HepG2 (cell line): ENCODE measurements at regions not wholly inside any gene's neighbourhood (a gene's known extent, or its start where the extent isn't known, plus 50 kb on each side); places are given as distances from the start of the nearest gene placed in this dataset.

Source experiments
- BRF2 ChIP-seq: sonication (generic); formaldehyde crosslinking; IDR thresholded peaks from 2 replicates; pipeline ENCODE4 v1.8.1; 2022; ENCODE audit warnings: mild to moderate bottlenecking, missing genetic modification reagents
- HCFC1 ChIP-seq: fragments of 150-350 bp; IDR thresholded peaks from 2 replicates; pipeline ENCODE4 v1.6.1; 2014; ENCODE audit warnings: low read depth, low read length
- JUNB ChIP-seq: sonication (generic); formaldehyde crosslinking; IDR thresholded peaks from 2 replicates; pipeline ENCODE4 v1.8.0; 2022; ENCODE audit warnings: missing genetic modification reagents, mild to moderate bottlenecking, borderline replicate concordance
- KAT8 ChIP-seq: IDR thresholded peaks from 2 replicates; pipeline ENCODE4 v1.6.1; 2016; ENCODE audit warnings: missing genetic modification reagents, missing compliant biosample characterization
- NFIB ChIP-seq: sonication (generic); formaldehyde crosslinking; IDR thresholded peaks from 2 replicates; pipeline ENCODE4 v1.9.0; 2021; ENCODE audit warnings: missing genetic modification reagents, mild to moderate bottlenecking, borderline replicate concordance
- NFKBIZ ChIP-seq: IDR thresholded peaks from 2 replicates; pipeline ENCODE4 v1.6.1; 2018; ENCODE audit warnings: missing genetic modification reagents, missing compliant biosample characterization
- SRSF9 ChIP-seq: fragments of 200-400 bp; formaldehyde crosslinking; IDR thresholded peaks from 2 replicates; pipeline ENCODE4 v1.6.1; 2018; ENCODE audit warnings: borderline replicate concordance, mild to moderate bottlenecking, low read depth, low read length; ENCODE audit not compliant: insufficient read depth, poor library complexity, severe bottlenecking
- TGIF2 ChIP-seq: IDR thresholded peaks from 2 replicates; pipeline ENCODE4 v1.6.1; 2016; ENCODE audit warnings: control low read depth, missing compliant biosample characterization
- ZKSCAN8 ChIP-seq: IDR thresholded peaks from 2 replicates; pipeline ENCODE4 v1.6.1; 2016; ENCODE audit warnings: borderline replicate concordance, missing genetic modification reagents, missing compliant biosample characterization
- ZMYM2 ChIP-seq: sonication (generic); formaldehyde crosslinking; IDR thresholded peaks from 2 replicates; pipeline ENCODE4 v1.8.0; 2022; ENCODE audit warnings: mild to moderate bottlenecking, missing genetic modification reagents
- ZNF230 ChIP-seq: sonication (generic); formaldehyde crosslinking; IDR thresholded peaks from 2 replicates; pipeline ENCODE4 v1.4.0; 2020; ENCODE audit warnings: mild to moderate bottlenecking, missing genetic modification reagents
- ZNF367 ChIP-seq: sonication (generic); formaldehyde crosslinking; IDR thresholded peaks from 2 replicates; pipeline ENCODE4 v1.4.0; 2020; ENCODE audit warnings: missing genetic modification reagents, borderline replicate concordance
- ZZZ3 ChIP-seq: sonication (generic); formaldehyde crosslinking; IDR thresholded peaks from 2 replicates; pipeline ENCODE4 v1.4.0; 2020; ENCODE audit warnings: missing genetic modification reagents, mild to moderate bottlenecking, borderline replicate concordance
- TF ChIP-seq, protein P1 (sequence below): sonication (generic); formaldehyde crosslinking; IDR thresholded peaks from 2 replicates; pipeline ENCODE4 v1.4.0; 2020; ENCODE audit warnings: mild to moderate bottlenecking, missing genetic modification reagents
- TF ChIP-seq, protein P2 (sequence below): sonication (generic); formaldehyde crosslinking; conservative IDR thresholded peaks from 2 replicates; pipeline ENCODE4 v1.4.0; 2020; ENCODE audit warnings: missing genetic modification reagents
- TF ChIP-seq, protein P3 (sequence below): IDR thresholded peaks from 2 replicates; pipeline ENCODE4 v1.6.1; 2016; ENCODE audit warnings: missing compliant biosample characterization, missing genetic modification reagents, borderline replicate concordance
- TF ChIP-seq, protein P4 (sequence below): sonication (generic); formaldehyde crosslinking; IDR thresholded peaks from 2 replicates; pipeline ENCODE4 v1.9.0; 2021; ENCODE audit warnings: missing genetic modification reagents, borderline replicate concordance
- TF ChIP-seq, protein P5 (sequence below): sonication (generic); formaldehyde crosslinking; IDR thresholded peaks from 2 replicates; pipeline ENCODE4 v1.4.0; 2020; ENCODE audit warnings: mild to moderate bottlenecking, missing genetic modification reagents
- TF ChIP-seq, protein P6 (sequence below): sonication (generic); formaldehyde crosslinking; conservative IDR thresholded peaks from 2 replicates; pipeline ENCODE4 v1.8.0; 2022; ENCODE audit warnings: mild to moderate bottlenecking, moderate library complexity, missing genetic modification reagents

GRCh38 chr18:42446195-42446594, 491.2 kb downstream of the PIK3C3 start (continued):
- 0 out of 2 replicates have a peak, but pooled peaks have one; percentile 42 for TF ChIP-seq ZKSCAN8 (CRISPR knock-in tag)
- TF ChIP-seq SRSF9, result no peak
- TF ChIP-seq, protein P1, sequence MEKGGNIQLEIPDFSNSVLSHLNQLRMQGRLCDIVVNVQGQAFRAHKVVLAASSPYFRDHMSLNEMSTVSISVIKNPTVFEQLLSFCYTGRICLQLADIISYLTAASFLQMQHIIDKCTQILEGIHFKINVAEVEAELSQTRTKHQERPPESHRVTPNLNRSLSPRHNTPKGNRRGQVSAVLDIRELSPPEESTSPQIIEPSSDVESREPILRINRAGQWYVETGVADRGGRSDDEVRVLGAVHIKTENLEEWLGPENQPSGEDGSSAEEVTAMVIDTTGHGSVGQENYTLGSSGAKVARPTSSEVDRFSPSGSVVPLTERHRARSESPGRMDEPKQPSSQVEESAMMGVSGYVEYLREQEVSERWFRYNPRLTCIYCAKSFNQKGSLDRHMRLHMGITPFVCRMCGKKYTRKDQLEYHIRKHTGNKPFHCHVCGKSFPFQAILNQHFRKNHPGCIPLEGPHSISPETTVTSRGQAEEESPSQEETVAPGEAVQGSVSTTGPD (CRISPR knock-in tag), result no peak
- TF ChIP-seq JUNB (CRISPR knock-in tag), result peak; percentile 21; the same call in 1 of the 2 replicates
- TF ChIP-seq, protein P2, sequence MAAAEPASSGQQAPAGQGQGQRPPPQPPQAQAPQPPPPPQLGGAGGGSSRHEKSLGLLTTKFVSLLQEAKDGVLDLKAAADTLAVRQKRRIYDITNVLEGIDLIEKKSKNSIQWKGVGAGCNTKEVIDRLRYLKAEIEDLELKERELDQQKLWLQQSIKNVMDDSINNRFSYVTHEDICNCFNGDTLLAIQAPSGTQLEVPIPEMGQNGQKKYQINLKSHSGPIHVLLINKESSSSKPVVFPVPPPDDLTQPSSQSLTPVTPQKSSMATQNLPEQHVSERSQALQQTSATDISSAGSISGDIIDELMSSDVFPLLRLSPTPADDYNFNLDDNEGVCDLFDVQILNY (CRISPR knock-in tag), result no peak
- no peak for TF ChIP-seq HCFC1
- no peak for TF ChIP-seq NFIB
- TF ChIP-seq ZNF230, result no peak
- TF ChIP-seq, protein P3, sequence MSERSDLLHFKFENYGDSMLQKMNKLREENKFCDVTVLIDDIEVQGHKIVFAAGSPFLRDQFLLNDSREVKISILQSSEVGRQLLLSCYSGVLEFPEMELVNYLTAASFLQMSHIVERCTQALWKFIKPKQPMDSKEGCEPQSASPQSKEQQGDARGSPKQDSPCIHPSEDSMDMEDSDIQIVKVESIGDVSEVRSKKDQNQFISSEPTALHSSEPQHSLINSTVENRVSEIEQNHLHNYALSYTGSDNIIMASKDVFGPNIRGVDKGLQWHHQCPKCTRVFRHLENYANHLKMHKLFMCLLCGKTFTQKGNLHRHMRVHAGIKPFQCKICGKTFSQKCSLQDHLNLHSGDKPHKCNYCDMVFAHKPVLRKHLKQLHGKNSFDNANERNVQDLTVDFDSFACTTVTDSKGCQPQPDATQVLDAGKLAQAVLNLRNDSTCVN (CRISPR knock-in tag), result no peak
- TF ChIP-seq ZMYM2 (CRISPR knock-in tag), result no peak
- TF ChIP-seq ZNF367 (CRISPR knock-in tag), result no peak
- no peak for TF ChIP-seq NFKBIZ (CRISPR knock-in tag)
- TF ChIP-seq ZZZ3 (CRISPR knock-in tag), result no peak
- TF ChIP-seq BRF2 (CRISPR knock-in tag), result no peak
- TF ChIP-seq, protein P4, sequence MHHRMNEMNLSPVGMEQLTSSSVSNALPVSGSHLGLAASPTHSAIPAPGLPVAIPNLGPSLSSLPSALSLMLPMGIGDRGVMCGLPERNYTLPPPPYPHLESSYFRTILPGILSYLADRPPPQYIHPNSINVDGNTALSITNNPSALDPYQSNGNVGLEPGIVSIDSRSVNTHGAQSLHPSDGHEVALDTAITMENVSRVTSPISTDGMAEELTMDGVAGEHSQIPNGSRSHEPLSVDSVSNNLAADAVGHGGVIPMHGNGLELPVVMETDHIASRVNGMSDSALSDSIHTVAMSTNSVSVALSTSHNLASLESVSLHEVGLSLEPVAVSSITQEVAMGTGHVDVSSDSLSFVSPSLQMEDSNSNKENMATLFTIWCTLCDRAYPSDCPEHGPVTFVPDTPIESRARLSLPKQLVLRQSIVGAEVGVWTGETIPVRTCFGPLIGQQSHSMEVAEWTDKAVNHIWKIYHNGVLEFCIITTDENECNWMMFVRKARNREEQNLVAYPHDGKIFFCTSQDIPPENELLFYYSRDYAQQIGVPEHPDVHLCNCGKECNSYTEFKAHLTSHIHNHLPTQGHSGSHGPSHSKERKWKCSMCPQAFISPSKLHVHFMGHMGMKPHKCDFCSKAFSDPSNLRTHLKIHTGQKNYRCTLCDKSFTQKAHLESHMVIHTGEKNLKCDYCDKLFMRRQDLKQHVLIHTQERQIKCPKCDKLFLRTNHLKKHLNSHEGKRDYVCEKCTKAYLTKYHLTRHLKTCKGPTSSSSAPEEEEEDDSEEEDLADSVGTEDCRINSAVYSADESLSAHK (CRISPR knock-in tag), result no peak
- TF ChIP-seq, protein P5, sequence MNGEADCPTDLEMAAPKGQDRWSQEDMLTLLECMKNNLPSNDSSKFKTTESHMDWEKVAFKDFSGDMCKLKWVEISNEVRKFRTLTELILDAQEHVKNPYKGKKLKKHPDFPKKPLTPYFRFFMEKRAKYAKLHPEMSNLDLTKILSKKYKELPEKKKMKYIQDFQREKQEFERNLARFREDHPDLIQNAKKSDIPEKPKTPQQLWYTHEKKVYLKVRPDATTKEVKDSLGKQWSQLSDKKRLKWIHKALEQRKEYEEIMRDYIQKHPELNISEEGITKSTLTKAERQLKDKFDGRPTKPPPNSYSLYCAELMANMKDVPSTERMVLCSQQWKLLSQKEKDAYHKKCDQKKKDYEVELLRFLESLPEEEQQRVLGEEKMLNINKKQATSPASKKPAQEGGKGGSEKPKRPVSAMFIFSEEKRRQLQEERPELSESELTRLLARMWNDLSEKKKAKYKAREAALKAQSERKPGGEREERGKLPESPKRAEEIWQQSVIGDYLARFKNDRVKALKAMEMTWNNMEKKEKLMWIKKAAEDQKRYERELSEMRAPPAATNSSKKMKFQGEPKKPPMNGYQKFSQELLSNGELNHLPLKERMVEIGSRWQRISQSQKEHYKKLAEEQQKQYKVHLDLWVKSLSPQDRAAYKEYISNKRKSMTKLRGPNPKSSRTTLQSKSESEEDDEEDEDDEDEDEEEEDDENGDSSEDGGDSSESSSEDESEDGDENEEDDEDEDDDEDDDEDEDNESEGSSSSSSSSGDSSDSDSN (CRISPR knock-in tag), result no peak
- no peak for TF ChIP-seq TGIF2
- peak; percentile 21; the same call in 1 of the 2 replicates for TF ChIP-seq KAT8 (CRISPR knock-in tag)
- TF ChIP-seq, protein P6, sequence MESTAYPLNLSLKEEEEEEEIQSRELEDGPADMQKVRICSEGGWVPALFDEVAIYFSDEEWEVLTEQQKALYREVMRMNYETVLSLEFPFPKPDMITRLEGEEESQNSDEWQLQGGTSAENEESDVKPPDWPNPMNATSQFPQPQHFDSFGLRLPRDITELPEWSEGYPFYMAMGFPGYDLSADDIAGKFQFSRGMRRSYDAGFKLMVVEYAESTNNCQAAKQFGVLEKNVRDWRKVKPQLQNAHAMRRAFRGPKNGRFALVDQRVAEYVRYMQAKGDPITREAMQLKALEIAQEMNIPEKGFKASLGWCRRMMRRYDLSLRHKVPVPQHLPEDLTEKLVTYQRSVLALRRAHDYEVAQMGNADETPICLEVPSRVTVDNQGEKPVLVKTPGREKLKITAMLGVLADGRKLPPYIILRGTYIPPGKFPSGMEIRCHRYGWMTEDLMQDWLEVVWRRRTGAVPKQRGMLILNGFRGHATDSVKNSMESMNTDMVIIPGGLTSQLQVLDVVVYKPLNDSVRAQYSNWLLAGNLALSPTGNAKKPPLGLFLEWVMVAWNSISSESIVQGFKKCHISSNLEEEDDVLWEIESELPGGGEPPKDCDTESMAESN (CRISPR knock-in tag), result no peak
